DND-41 (cell line): ENCODE measurements at regions not wholly inside any gene's neighbourhood (a gene's known extent, or its start where the extent isn't known, plus 50 kb on each side); places are given as distances from the start of the nearest gene placed in this dataset.
"Not testable (repeated sequence)": the region's sequence is repeated elsewhere in the genome, so short reads cannot be mapped to it uniquely, and the experiment has no call there.

Source experiments
- ATAC-seq: fragments of 200-7000 bp; cut with Tn5 transposase; 3 replicates; pipeline ENCODE4 v1.9.1; 2021; ENCODE audit warnings: low read depth; ENCODE audit not compliant: insufficient read depth
- DNase-seq: peaks from one replicate; pipeline ENCODE4 v3.0.0-alpha.2; 2020
- H2AFZ ChIP-seq: 2 replicates; pipeline ENCODE4 v1.6.0; 2012; ENCODE audit warnings: low read depth, low read length
- H3K27ac ChIP-seq: 2 replicates; pipeline ENCODE4 v1.5.1; 2012; ENCODE audit warnings: low read length, inconsistent platforms
- H3K27me3 ChIP-seq: fragments of 200-600 bp; sonication (generic); 2 replicates; pipeline ENCODE4 v1.6.0; 2012; ENCODE audit warnings: low read length, mild to moderate bottlenecking, inconsistent platforms; ENCODE audit not compliant: insufficient read depth, poor library complexity
- H3K36me3 ChIP-seq: 2 replicates; pipeline ENCODE4 v1.5.1; 2012; ENCODE audit warnings: low read length, inconsistent platforms; ENCODE audit not compliant: insufficient read depth
- H3K4me1 ChIP-seq: 2 replicates; pipeline ENCODE4 v1.5.1; 2012; ENCODE audit warnings: mild to moderate bottlenecking, low read length; ENCODE audit not compliant: insufficient read depth
- H3K4me2 ChIP-seq: 2 replicates; pipeline ENCODE4 v1.6.0; 2012; ENCODE audit warnings: mild to moderate bottlenecking, moderate library complexity, low read length, inconsistent platforms; ENCODE audit not compliant: insufficient read depth
- H3K4me3 ChIP-seq, 2 experiments: fragments of 200-600 bp in 1 of 2; shearing (Covaris generic) in 1 of 2; 2 replicates each; pipeline ENCODE4 v1.5.1; 2012 to 2016; ENCODE audit warnings: inconsistent platforms in 2 of 2, low read length in 2 of 2, mild to moderate bottlenecking in 2 of 2, low read depth in 1 of 2, moderate library complexity in 1 of 2
- H3K79me2 ChIP-seq: 2 replicates; pipeline ENCODE4 v1.6.0; 2012; ENCODE audit warnings: low read length, inconsistent platforms; ENCODE audit not compliant: insufficient read depth
- H3K9ac ChIP-seq: 2 replicates; pipeline ENCODE4 v1.6.0; 2012; ENCODE audit warnings: low read depth, mild to moderate bottlenecking, inconsistent platforms, low read length, moderate library complexity
- H3K9me3 ChIP-seq: 2 replicates; pipeline ENCODE4 v1.5.1; 2012; ENCODE audit warnings: low read length, moderate library complexity, mild to moderate bottlenecking, inconsistent platforms; ENCODE audit not compliant: insufficient read depth, severe bottlenecking
- H4K20me1 ChIP-seq: 2 replicates; pipeline ENCODE4 v1.6.0; 2012; ENCODE audit warnings: low read length; ENCODE audit not compliant: insufficient read depth

GRCh38 chr21:8194042-8194441 lies 2327.3 kb upstream of the TPTE start:
- H3K27me3 ChIP-seq, H3K4me3 ChIP-seq, H3K36me3 ChIP-seq, H3K79me2 ChIP-seq, H3K4me1 ChIP-seq, H3K4me2 ChIP-seq, DNase-seq, H3K9me3 ChIP-seq, H3K27ac ChIP-seq, H4K20me1 ChIP-seq, H3K9ac ChIP-seq, H2AFZ ChIP-seq: not testable (repeated sequence)
- peak; percentile 71 for ATAC-seq

- H3K4me2 ChIP-seq, H3K4me1 ChIP-seq, H2AFZ ChIP-seq, H4K20me1 ChIP-seq, H3K4me3 ChIP-seq, H3K27me3 ChIP-seq, H3K79me2 ChIP-seq, H3K36me3 ChIP-seq, H3K9me3 ChIP-seq, H3K9ac ChIP-seq, DNase-seq, H3K27ac ChIP-seq: not testable (repeated sequence)
- peak; percentile 27 for ATAC-seq
Measured at GRCh38 chr21:8197377-8198027, 2323.9 kb upstream of the TPTE start.

DNA sequence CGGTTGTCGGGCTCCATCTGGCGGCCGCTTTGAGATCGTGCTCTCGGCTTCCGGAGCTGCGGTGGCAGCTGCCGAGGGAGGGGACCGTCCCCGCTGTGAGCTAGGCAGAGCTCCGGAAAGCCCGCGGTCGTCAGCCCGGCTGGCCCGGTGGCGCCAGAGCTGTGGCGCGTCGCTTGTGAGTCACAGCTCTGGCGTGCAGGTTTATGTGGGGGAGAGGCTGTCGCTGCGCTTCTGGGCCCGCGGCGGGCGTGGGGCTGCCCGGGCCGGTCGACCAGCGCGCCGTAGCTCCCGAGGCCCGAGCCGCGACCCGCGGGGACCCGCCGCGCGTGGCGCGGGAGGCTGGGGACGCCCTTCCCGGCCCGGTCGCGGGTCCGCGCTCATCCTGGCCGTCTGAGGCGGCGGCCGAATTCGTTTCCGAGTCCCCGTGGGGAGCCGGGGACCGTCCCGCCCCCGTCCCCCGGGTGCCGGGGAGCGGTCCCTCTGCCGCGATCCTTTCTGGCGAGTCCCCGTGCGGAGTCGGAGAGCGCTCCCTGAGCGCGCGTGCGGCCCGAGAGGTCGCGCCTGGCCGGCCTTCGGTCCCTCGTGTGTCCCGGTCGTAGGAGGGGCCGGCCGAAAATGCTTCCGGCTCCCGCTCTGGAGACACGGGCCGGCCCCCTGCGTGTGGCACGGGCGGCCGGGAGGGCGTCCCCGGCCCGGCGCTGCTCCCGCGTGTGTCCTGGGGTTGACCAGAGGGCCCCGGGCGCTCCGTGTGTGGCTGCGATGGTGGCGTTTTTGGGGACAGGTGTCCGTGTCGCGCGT lies 2316.1 kb upstream of the TPTE start:
- peak; percentile 87 for ATAC-seq
- H3K9ac ChIP-seq, H3K4me2 ChIP-seq, H3K4me3 ChIP-seq, H3K27ac ChIP-seq, H2AFZ ChIP-seq, DNase-seq, H4K20me1 ChIP-seq, H3K9me3 ChIP-seq, H3K27me3 ChIP-seq, H3K4me1 ChIP-seq, H3K36me3 ChIP-seq, H3K79me2 ChIP-seq: not testable (repeated sequence)

- not testable (repeated sequence) for H3K9ac ChIP-seq, H3K27me3 ChIP-seq, H2AFZ ChIP-seq, H3K4me1 ChIP-seq, H3K9me3 ChIP-seq, DNase-seq, H3K4me2 ChIP-seq, H3K27ac ChIP-seq, ATAC-seq, H3K36me3 ChIP-seq, H3K79me2 ChIP-seq, H3K4me3 ChIP-seq, H4K20me1 ChIP-seq
Measured at GRCh38 chr21:8205892-8206188, 2315.5 kb upstream of the TPTE start.

- not testable (repeated sequence) for ATAC-seq, H3K4me3 ChIP-seq
- peak; percentile 39 for DNase-seq
Measured at GRCh38 chr21:8212986-8213550, 2308.3 kb upstream of the TPTE start.

GRCh38 chr21:8214539-8214938 lies 2306.8 kb upstream of the TPTE start:
- H3K27ac ChIP-seq, H3K4me2 ChIP-seq, H3K36me3 ChIP-seq, H4K20me1 ChIP-seq, H3K4me1 ChIP-seq, H3K27me3 ChIP-seq, ATAC-seq, DNase-seq, H3K79me2 ChIP-seq, H3K9ac ChIP-seq, H3K4me3 ChIP-seq, H3K9me3 ChIP-seq, H2AFZ ChIP-seq: not testable (repeated sequence)

More at GRCh38 chr21:8212986-8213550, 2308.3 kb upstream of the TPTE start:
- H2AFZ ChIP-seq, H3K4me2 ChIP-seq, H3K9me3 ChIP-seq, H3K4me1 ChIP-seq, H3K9ac ChIP-seq, H3K27me3 ChIP-seq, H3K27ac ChIP-seq, H4K20me1 ChIP-seq, H3K36me3 ChIP-seq, H3K79me2 ChIP-seq: not testable (repeated sequence)

DNA sequence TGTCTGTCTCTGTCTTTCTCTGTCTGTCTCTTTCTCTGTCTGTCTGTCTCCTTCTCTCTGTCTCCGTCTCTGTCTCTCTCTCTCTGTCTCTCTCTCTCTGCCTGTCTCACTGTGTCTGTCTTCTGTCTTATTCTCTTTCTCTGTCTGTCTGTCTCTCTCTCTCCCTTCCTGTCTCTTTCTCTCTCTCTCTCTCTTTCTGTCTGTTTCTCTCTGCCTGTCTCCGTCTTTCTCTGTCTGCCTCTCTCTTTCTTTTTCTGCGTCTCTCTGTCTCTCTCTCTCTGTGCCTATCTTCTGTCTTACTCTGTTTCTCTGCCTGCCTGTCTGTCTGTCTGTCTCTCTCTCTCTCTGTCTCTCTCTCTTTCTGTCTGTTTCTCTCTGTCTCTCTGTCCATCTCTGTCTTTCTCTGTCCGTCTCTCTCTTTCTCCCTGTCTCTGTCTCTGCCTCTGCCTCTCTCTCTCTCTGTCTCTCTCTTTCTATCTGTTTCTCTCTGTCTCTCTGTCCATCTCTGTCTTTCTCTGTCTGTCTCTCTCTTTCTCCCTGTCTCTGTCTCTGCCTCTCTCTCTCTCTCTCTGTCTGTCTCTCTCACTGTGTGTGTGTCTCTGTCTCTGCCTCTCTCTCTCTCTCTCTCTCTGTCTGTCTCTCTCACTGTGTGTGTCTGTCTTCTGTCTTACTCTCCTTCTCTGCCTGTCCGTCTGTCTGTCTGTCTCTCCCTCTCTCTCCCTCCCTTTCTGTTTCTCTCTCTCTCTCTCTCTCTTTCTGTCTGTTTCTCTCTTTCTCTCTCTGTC lies 2291.8 kb upstream of the TPTE start:
- not testable (repeated sequence) for H3K4me2 ChIP-seq, DNase-seq, H3K4me1 ChIP-seq, H3K9ac ChIP-seq, H3K27me3 ChIP-seq, H3K4me3 ChIP-seq, H3K27ac ChIP-seq, H4K20me1 ChIP-seq, H3K79me2 ChIP-seq, H3K9me3 ChIP-seq, H2AFZ ChIP-seq, H3K36me3 ChIP-seq
- peak; percentile 29 for ATAC-seq

DNA sequence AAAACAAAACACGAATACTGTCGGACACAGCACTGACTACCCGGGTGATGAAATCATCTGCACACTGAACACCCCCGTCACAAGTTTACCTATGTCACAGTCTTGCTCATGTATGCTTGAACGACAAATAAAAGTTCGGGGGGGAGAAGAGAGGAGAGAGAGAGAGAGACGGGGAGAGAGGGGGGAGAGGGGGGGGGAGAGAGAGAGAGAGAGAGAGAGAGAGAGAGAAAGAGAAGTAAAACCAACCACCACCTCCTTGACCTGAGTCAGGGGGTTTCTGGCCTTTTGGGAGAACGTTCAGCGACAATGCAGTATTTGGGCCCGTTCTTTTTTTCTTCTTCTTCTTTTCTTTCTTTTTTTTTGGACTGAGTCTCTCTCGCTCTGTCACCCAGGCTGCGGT lies 2290.1 kb upstream of the TPTE start:
- not testable (repeated sequence) for H3K27ac ChIP-seq, H3K4me1 ChIP-seq

More for the DNA sequence above, 2290.1 kb upstream of the TPTE start:
- not testable (repeated sequence) for H3K27me3 ChIP-seq, H3K9ac ChIP-seq, DNase-seq, H3K79me2 ChIP-seq, H4K20me1 ChIP-seq, ATAC-seq, H3K36me3 ChIP-seq, H3K4me2 ChIP-seq, H2AFZ ChIP-seq, H3K4me3 ChIP-seq, H3K9me3 ChIP-seq
